ENCODE measurements at regions not wholly inside any gene's neighbourhood (a gene's known extent, or its start where the extent isn't known, plus 50 kb on each side); places are given as distances from the start of the nearest gene placed in this dataset.

DNA sequence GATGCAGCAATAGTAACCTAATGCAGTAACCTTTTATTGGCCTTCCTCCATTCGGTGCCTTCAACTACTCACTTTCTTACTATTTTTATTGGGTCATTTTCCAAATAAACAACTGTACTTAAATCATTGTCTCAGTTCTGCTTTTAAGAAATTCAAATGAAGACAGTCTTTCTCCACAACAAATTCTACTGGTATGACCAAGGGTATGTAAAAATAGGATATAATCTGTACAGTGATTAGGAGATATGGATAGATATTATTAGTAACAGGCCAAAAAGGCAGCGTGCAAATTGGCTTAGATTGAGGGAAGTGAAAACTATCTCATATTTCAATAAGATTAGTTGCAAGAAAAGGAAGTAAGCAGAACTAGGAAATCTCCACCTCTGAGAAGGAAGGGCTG is 177.4 kb upstream of the PPP1R2C start:
- Histone ChIP-seq H3K27ac (no peak overlapping the region), H3K27me3 (no peaks in the 10 kb centered on the region), H3K9me3 (no peaks in the 10 kb centered on the region), H3K4me1 (ENCODE audit: insufficient read depth) (no peaks in the 10 kb centered on the region), H3K36me3 (no peaks in the 10 kb centered on the region), H3K4me3 (no peak overlapping the region)
- TF ChIP-seq POLR2A (IDR thresholded peaks at IDR 0.05), result no peak
- TF ChIP-seq EP300 (IDR thresholded peaks at IDR 0.05), result no peak
- TF ChIP-seq, protein P1, sequence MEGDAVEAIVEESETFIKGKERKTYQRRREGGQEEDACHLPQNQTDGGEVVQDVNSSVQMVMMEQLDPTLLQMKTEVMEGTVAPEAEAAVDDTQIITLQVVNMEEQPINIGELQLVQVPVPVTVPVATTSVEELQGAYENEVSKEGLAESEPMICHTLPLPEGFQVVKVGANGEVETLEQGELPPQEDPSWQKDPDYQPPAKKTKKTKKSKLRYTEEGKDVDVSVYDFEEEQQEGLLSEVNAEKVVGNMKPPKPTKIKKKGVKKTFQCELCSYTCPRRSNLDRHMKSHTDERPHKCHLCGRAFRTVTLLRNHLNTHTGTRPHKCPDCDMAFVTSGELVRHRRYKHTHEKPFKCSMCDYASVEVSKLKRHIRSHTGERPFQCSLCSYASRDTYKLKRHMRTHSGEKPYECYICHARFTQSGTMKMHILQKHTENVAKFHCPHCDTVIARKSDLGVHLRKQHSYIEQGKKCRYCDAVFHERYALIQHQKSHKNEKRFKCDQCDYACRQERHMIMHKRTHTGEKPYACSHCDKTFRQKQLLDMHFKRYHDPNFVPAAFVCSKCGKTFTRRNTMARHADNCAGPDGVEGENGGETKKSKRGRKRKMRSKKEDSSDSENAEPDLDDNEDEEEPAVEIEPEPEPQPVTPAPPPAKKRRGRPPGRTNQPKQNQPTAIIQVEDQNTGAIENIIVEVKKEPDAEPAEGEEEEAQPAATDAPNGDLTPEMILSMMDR (IDR thresholded peaks at IDR 0.05), result no peak
- WGBS, 3 donors, result 58 to 69% (median 58%) methylated on average over 2 of the region's 2 CpGs
- DNase-seq, result no peak
- intact Hi-C loops (cut with DNase I), result no loop called here

DNA sequence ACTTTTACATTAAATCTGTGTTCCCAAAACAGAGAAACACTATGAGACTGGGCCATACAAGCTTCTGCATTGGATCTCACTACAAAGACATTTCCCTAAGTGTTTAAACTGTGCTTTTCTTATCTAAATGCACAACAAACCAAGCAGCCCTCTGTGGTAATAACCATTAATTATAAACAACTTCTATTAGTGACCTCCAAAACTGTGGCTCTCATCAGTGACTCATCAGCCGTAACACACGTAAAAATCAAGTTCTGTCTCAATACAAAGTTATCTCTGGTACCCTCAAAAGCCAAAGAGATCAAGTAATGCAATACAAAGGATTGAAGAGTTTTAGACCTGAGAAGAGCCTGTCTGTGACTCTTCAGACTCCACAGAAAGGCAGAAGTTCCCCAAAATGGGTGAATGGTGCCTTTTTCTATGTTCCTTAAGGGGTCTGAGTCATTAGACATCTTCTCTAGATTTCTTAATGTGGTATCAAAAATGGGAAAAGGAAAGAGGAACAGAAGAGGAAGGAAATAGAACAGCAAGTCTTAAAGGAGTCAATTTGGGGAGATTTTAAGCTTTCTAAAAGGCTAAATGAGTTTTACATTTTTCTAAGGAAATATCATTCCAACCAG is 189.8 kb upstream of the PPP1R2C start:
- no peak overlapping the region for H3K4me3 ChIP-seq

DNA sequence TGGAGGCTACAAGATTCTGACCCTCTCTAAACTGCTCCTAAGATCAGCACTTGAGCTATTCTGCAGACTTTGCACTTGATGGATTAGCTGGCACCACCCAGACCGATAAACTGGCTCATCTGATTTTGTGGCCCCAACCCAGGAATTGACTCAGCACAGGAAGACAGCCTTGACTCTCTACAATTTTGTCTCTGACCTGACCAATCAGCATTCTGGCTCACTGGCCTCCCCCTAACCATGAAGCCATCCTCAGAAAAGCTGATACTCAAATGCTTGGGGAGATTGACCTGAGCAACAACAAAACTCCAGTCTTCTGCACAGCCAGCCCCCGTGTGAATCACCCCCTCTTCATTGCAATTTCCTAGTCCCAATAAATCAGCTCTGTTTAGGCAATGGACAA is 195.4 kb upstream of the PPP1R2C start:
- TF ChIP-seq EP300 (IDR thresholded peaks at IDR 0.05), result no peak
- no peak for TF ChIP-seq POLR2A (IDR thresholded peaks at IDR 0.05)
- TF ChIP-seq, protein P1 (IDR thresholded peaks at IDR 0.05), result no peak

More for the DNA sequence above, 189.8 kb upstream of the PPP1R2C start:
- no peaks in the 10 kb centered on the region for H3K27me3 ChIP-seq
- intact Hi-C loops (cut with DNase I), result no loop called here
- DNase-seq, result no peak
- no peak for TF ChIP-seq EP300 (IDR thresholded peaks at IDR 0.05)
- 40 to 58% (median 45%) methylated on average over 2 of the region's 2 CpGs for whole genome bisulfite sequencing, 3 donors
- no peaks in the 10 kb centered on the region for H3K9me3 ChIP-seq
- no peak overlapping the region for H3K27ac ChIP-seq
- H3K4me1 ChIP-seq (ENCODE audit: insufficient read depth), result no peaks in the 10 kb centered on the region
- no peaks in the 10 kb centered on the region for H3K36me3 ChIP-seq

DNA sequence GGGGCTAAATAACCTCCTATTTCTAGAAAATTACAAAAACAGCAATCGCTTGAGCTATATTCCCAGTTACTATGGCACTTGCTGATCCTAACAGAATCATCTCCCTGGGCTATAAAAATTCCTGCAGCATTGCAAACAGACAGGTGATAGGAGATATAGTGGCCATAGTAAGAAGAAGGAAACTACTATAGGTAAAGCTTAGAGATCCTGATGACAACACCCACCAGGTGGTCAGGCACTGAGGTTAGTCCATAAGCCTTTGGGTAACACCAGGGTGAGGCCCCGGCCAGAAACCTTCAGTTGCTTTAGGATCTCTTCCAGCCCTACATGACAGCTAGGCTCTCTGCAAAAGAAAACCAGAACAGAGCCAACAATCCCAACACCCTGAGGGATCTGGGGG is 197.9 kb upstream of the PPP1R2C start:
- no peak for DNase-seq
- no peaks in the 10 kb centered on the region for H3K9me3 ChIP-seq
- TF ChIP-seq, protein P1 (IDR thresholded peaks at IDR 0.05), result no peak
- no peak for TF ChIP-seq EP300 (IDR thresholded peaks at IDR 0.05)
- no peak for TF ChIP-seq POLR2A (IDR thresholded peaks at IDR 0.05)
- WGBS, 3 donors, result 80 to 91% (median 83%) methylated on average over 2 of the region's 2 CpGs
- no peaks in the 10 kb centered on the region for H3K27me3 ChIP-seq
- no peaks in the 10 kb centered on the region for H3K4me1 ChIP-seq (ENCODE audit: insufficient read depth)
- H3K4me3 ChIP-seq, result no peak overlapping the region
- no peak overlapping the region for H3K27ac ChIP-seq
- intact Hi-C loops (cut with DNase I), result no loop called here
- H3K36me3 ChIP-seq, result no peaks in the 10 kb centered on the region

More for the DNA sequence above, 195.4 kb upstream of the PPP1R2C start:
- Histone ChIP-seq H3K36me3 (no peaks in the 10 kb centered on the region), H3K4me1 (ENCODE audit: insufficient read depth) (no peaks in the 10 kb centered on the region), H3K9me3 (no peaks in the 10 kb centered on the region), H3K27me3 (no peaks in the 10 kb centered on the region), H3K4me3 (no peak overlapping the region), H3K27ac (no peak overlapping the region)
- intact Hi-C loops (cut with DNase I), result no loop called here
- no peak for DNase-seq
- WGBS, 3 donors, result 64 to 71% (median 68%) methylated on average over 2 of the region's 2 CpGs

DNA sequence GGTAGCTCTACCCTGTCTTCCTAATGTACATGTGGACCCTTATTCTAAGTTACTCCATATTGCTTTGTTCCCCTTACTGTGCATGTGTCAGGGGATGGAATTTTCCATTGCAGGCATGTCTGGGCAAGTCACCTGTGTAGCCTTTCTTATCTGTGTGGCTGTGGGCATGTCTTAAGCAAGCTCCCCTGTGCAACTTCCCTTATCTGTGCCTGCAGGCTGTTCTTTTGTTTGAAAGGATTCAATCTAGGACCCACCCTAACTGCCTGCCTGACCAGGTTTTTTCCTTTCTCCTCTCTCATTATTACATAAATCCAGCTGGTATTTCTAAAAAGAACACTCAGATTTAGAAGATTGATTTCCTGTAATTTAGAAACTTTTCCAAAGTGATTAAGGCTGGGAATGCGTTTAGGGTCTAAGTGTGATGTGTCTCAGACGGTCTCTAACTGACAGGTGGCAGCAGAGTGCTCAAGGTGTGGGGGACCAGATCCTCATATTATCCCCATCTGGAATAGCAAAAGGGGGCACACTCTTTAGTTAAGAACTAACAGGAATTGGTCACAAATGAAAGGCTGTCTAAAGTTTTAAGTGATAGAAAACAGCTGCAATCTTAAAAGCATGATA is 198.9 kb upstream of the PPP1R2C start:
- no peak for DNase-seq
- Histone ChIP-seq H3K27me3 (no peaks in the 10 kb centered on the region), H3K36me3 (no peaks in the 10 kb centered on the region), H3K4me3 (no peak overlapping the region), H3K4me1 (ENCODE audit: insufficient read depth) (no peaks in the 10 kb centered on the region), H3K9me3 (no peaks in the 10 kb centered on the region), H3K27ac (no peak overlapping the region)
- intact Hi-C loops (cut with DNase I), result no loop called here
- 28 to 47% (median 41%) methylated on average over 2 of the region's 2 CpGs for WGBS, 3 donors
- TF ChIP-seq, protein P1 (IDR thresholded peaks at IDR 0.05), result no peak
- TF ChIP-seq EP300 (IDR thresholded peaks at IDR 0.05) (no peak), POLR2A (IDR thresholded peaks at IDR 0.05) (no peak)
